Stimulated activated CD4-positive, alpha-beta T cell treated with anti-CD3 and anti-CD28 coated beads, TNF-alpha, amount 100 ng/mL, for 24 hours (primary cell): ENCODE measurements at regions not wholly inside any gene's neighbourhood (a gene's known extent, or its start where the extent isn't known, plus 50 kb on each side); places are given as distances from the start of the nearest gene placed in this dataset.

Source experiments
- DNase-seq, 3 experiments: peaks; one replicate each; pipeline ENCODE4 v3.0.0-alpha.2; 2020; ENCODE audit warnings: low read depth in 3 of 3

DNA sequence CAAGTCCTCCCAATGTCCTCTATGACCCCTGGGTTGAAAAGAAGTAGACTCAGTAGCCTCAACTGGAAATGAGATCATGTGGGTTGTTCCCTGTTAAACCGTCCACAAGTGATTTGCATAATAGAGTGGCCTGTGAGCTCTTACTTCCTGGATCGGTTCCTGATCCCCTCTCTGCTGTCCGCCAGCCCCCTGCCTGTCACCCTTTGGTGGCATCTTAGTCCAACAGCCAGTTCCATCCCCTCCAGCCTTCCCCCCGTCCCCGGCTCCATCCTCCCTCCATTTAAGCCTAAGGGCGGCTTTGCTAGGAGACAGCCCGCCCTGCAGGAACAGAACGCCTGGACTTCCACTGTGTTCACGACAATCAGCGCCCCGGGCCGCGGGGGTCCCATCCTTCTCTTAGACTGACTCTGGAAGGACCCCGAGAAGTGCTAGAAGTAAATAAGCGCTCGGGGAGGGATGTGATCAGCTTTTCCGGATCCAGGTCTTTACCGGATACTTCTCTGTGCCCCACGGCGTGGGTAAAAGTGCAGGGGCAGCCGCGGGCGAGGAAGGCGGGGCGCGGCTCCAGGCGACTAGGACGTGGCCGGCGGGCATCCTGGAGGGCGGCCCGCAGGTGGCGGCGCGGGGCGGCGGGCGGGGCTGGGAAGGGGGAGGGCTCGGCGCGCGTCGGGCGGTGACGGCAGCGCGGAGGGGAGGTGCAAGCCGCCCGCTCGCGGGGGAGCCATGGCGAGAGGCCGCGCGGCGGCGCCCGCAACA is 51.2 kb upstream of the ULK4 start:
- DNase-seq: peak; percentile 46 to 69 (median 55)

- no peak for DNase-seq
Observed at GRCh38 chr3:42012383-42012934, 50.6 kb upstream of the ULK4 start.
